ENCODE measurements at regions not wholly inside any gene's neighbourhood (a gene's known extent, or its start where the extent isn't known, plus 50 kb on each side); places are given as distances from the start of the nearest gene placed in this dataset.

- no peaks in the 10 kb centered on the region for H4K20me1 ChIP-seq (ENCODE audit: low read length)
- H3K27ac ChIP-seq (ENCODE audit: low read length): no peak overlapping the region
- intact Hi-C loops (cut with micrococcal nuclease): loop anchor here (10.0 kb wide), 2 partner anchors 212 to 392 kb away; no protein-coding TSS in a partner anchor
- CTCF ChIA-PET: no interaction called here
- H3K27me3 ChIP-seq (ENCODE audit: low read length): no peaks in the 10 kb centered on the region
- H3K9me3 ChIP-seq (ENCODE audit: low read length): no peaks in the 10 kb centered on the region
- no peak overlapping the region for H3K4me3 ChIP-seq (ENCODE audit: low read length)
- H2AFZ ChIP-seq (ENCODE audit: low read length): 0 out of 2 replicates have a peak overlapping the region, but pooled peaks have one; percentile 17
- ATAC-seq (no peak), DNase-seq (no peak)
- no peaks in the 10 kb centered on the region for H3K9me2 ChIP-seq (replicated peaks; ENCODE audit: low read length)
- no TSS peak for BruUV-seq (replicated peaks)
- H3K4me1 ChIP-seq (ENCODE audit: insufficient read depth, low read length): peaks cover 40% of the 10 kb centered on the region
- no peaks in the 10 kb centered on the region for H3K36me3 ChIP-seq (ENCODE audit: low read depth, low read length)
- H3K79me2 ChIP-seq (ENCODE audit: low read length): no peaks in the 10 kb centered on the region
- no peaks in the 10 kb centered on the region for H3F3A ChIP-seq (ENCODE audit: low read length, unreplicated experiment)
- POLR2A ChIA-PET (ENCODE audit: unreplicated experiment): no interaction called here
- TF ChIP-seq EZH2phosphoT487 (IDR thresholded peaks at IDR 0.05; ENCODE audit: borderline replicate concordance, low read length) (no peak), CTCF (conservative IDR thresholded peaks at IDR 0.05; ENCODE audit: low read depth, low read length) (no peak), EZH2 (IDR thresholded peaks at IDR 0.05; ENCODE audit: low read length, unreplicated experiment) (no peak)
- no peak overlapping the region for H3K4me2 ChIP-seq (ENCODE audit: low read length)
- H3K9ac ChIP-seq (ENCODE audit: low read length): no peak overlapping the region
These were observed 185.4 kb upstream of the MMADHC start for GRCh38 chr2:149773006-149773405.

- no peaks in the 10 kb centered on the region for H3F3A ChIP-seq (ENCODE audit: low read length, unreplicated experiment)
- ChIA-PET POLR2A (ENCODE audit: unreplicated experiment) (interaction anchor here (0.5 to 1.1 kb wide), 4 partner anchors 155 to 399 kb away, joined by 3 to 9 read pairs (median 4); no protein-coding TSS in a partner anchor), CTCF (no interaction called here)
- no peak overlapping the region for H3K9ac ChIP-seq (ENCODE audit: low read length)
- ATAC-seq: peak; percentile 44
- H3K36me3 ChIP-seq (ENCODE audit: low read depth, low read length): no peaks in the 10 kb centered on the region
- H3K4me2 ChIP-seq (ENCODE audit: low read length): peak overlapping the region; percentile 52
- intact Hi-C loops (cut with micrococcal nuclease): loop anchor here (5.0 kb wide), 2 partner anchors 36 to 699 kb away; no protein-coding TSS in a partner anchor
- DNase-seq: peak; percentile 40
- H3K27me3 ChIP-seq (ENCODE audit: low read length): no peaks in the 10 kb centered on the region
- H3K9me2 ChIP-seq (replicated peaks; ENCODE audit: low read length): no peaks in the 10 kb centered on the region
- H3K4me3 ChIP-seq (ENCODE audit: low read length): peak overlapping the region; percentile 5; the same call in 1 of the 2 replicates
- peak overlapping the region; percentile 63 for H3K27ac ChIP-seq (ENCODE audit: low read length)
- no peaks in the 10 kb centered on the region for H3K9me3 ChIP-seq (ENCODE audit: low read length)
- peak overlapping the region; percentile 32 for H2AFZ ChIP-seq (ENCODE audit: low read length)
- H3K79me2 ChIP-seq (ENCODE audit: low read length): no peaks in the 10 kb centered on the region
- no peak for TF ChIP-seq CTCF (conservative IDR thresholded peaks at IDR 0.05; ENCODE audit: low read depth, low read length)
- TF ChIP-seq EZH2phosphoT487 (IDR thresholded peaks at IDR 0.05; ENCODE audit: borderline replicate concordance, low read length): no peak
- TF ChIP-seq EZH2 (IDR thresholded peaks at IDR 0.05; ENCODE audit: low read length, unreplicated experiment): no peak
- H4K20me1 ChIP-seq (ENCODE audit: low read length): no peaks in the 10 kb centered on the region
- BruUV-seq (replicated peaks): no TSS peak
- H3K4me1 ChIP-seq (ENCODE audit: insufficient read depth, low read length): peaks cover 50% of the 10 kb centered on the region
These were observed 180.8 kb upstream of the MMADHC start for GRCh38 chr2:149768320-149768799.

GRCh38 chr2:149767516-149767974 is 180.0 kb upstream of the MMADHC start:
- Histone ChIP-seq H2AFZ (ENCODE audit: low read length) (peak overlapping the region; percentile 32), H3K27ac (ENCODE audit: low read length) (peak overlapping the region; percentile 63), H3K4me3 (ENCODE audit: low read length) (peak overlapping the region; percentile 5; the same call in 1 of the 2 replicates), H3K4me1 (ENCODE audit: insufficient read depth, low read length) (peaks cover 50% of the 10 kb centered on the region), H3K9ac (ENCODE audit: low read length) (no peak overlapping the region), H3K36me3 (ENCODE audit: low read depth, low read length) (no peaks in the 10 kb centered on the region), H3K79me2 (ENCODE audit: low read length) (no peaks in the 10 kb centered on the region), H3K27me3 (ENCODE audit: low read length) (no peaks in the 10 kb centered on the region), H3F3A (ENCODE audit: low read length, unreplicated experiment) (no peaks in the 10 kb centered on the region), H3K4me2 (ENCODE audit: low read length) (peak overlapping the region; percentile 52), H3K9me2 (replicated peaks; ENCODE audit: low read length) (no peaks in the 10 kb centered on the region), H4K20me1 (ENCODE audit: low read length) (no peaks in the 10 kb centered on the region), H3K9me3 (ENCODE audit: low read length) (no peaks in the 10 kb centered on the region)
- TF ChIP-seq CTCF (conservative IDR thresholded peaks at IDR 0.05; ENCODE audit: low read depth, low read length) (no peak), EZH2 (IDR thresholded peaks at IDR 0.05; ENCODE audit: low read length, unreplicated experiment) (no peak), EZH2phosphoT487 (IDR thresholded peaks at IDR 0.05; ENCODE audit: borderline replicate concordance, low read length) (no peak)
- intact Hi-C loops (cut with micrococcal nuclease): loop anchor here (2.0 to 5.0 kb wide), 3 partner anchors 35 to 700 kb away; no protein-coding TSS in a partner anchor
- BruUV-seq (replicated peaks): no TSS peak
- ChIA-PET CTCF (no interaction called here), POLR2A (ENCODE audit: unreplicated experiment) (interaction anchor here (0.5 to 1.1 kb wide), 2 partner anchors 361 to 400 kb away, joined by 4 to 9 read pairs; no protein-coding TSS in a partner anchor)
- ATAC-seq (peak; percentile 35), DNase-seq (peak; percentile 47)

Data from PC-3 (cell line).